ENCODE measurements at regions not wholly inside any gene's neighbourhood (a gene's known extent, or its start where the extent isn't known, plus 50 kb on each side); places are given as distances from the start of the nearest gene placed in this dataset.

GRCh38 chr2:128638341-128639119 is 319.9 kb upstream of the HS6ST1 start:
- no peak overlapping the region for H3K4me3 ChIP-seq (replicated peaks in 1 of 3; ENCODE audit: insufficient read depth in 1 of 3, low read depth in 1 of 3, low read length in 3 of 3)
- H3K9ac ChIP-seq (replicated peaks; ENCODE audit: extremely low read depth, insufficient read depth, low read length): no peak overlapping the region
- no peaks in the 10 kb centered on the region for H3K36me3 ChIP-seq (ENCODE audit: control insufficient read depth in 2 of 2, extremely low read depth in 1 of 2, insufficient read depth in 2 of 2, low read length in 2 of 2)
- dilution Hi-C loops (cut with MboI; ENCODE audit: extremely low pct_ligation_motif_present, low sequenced_read_pairs) (no loop called here), intact Hi-C loops (cut with micrococcal nuclease) (no loop called here)
- no peak overlapping the region for H3K27ac ChIP-seq (ENCODE audit: insufficient read depth, low read depth, low read length)
- TF ChIP-seq JUN (IDR thresholded peaks at IDR 0.05; ENCODE audit: borderline replicate concordance, insufficient read depth, insufficient read length, low read depth) (no peak), POLR2AphosphoS5 (IDR thresholded peaks at IDR 0.05; ENCODE audit: insufficient read depth, low read depth, low read length) (no peak), GATA2 (IDR thresholded peaks at IDR 0.05; ENCODE audit: insufficient read depth, insufficient read length, low read depth, low read length) (no peak), POLR2A (IDR thresholded peaks at IDR 0.05; ENCODE audit: low read depth, low read length) (no peak), FOS (IDR thresholded peaks at IDR 0.05; ENCODE audit: borderline replicate concordance, insufficient read depth, low read length) (no peak), EZH2 (IDR thresholded peaks at IDR 0.05; ENCODE audit: borderline replicate concordance, low read depth, low read length, severe bottlenecking) (no peak), MYC (IDR thresholded peaks at IDR 0.05; ENCODE audit: low read depth, low read length) (no peak)
- TF ChIP-seq, protein P1, sequence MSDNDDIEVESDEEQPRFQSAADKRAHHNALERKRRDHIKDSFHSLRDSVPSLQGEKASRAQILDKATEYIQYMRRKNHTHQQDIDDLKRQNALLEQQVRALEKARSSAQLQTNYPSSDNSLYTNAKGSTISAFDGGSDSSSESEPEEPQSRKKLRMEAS (IDR thresholded peaks at IDR 0.05; ENCODE audit: insufficient read depth, insufficient read length): no peak
- TF ChIP-seq, protein P2, sequence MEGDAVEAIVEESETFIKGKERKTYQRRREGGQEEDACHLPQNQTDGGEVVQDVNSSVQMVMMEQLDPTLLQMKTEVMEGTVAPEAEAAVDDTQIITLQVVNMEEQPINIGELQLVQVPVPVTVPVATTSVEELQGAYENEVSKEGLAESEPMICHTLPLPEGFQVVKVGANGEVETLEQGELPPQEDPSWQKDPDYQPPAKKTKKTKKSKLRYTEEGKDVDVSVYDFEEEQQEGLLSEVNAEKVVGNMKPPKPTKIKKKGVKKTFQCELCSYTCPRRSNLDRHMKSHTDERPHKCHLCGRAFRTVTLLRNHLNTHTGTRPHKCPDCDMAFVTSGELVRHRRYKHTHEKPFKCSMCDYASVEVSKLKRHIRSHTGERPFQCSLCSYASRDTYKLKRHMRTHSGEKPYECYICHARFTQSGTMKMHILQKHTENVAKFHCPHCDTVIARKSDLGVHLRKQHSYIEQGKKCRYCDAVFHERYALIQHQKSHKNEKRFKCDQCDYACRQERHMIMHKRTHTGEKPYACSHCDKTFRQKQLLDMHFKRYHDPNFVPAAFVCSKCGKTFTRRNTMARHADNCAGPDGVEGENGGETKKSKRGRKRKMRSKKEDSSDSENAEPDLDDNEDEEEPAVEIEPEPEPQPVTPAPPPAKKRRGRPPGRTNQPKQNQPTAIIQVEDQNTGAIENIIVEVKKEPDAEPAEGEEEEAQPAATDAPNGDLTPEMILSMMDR (IDR thresholded peaks at IDR 0.05; ENCODE audit: extremely low read depth in 1 of 2, insufficient read depth in 1 of 2, low read depth in 1 of 2, low read length in 2 of 2): no peak
- H3K4me2 ChIP-seq (ENCODE audit: insufficient read depth, low read length): no peak overlapping the region
- ChIA-PET CTCF (no interaction called here), POLR2A (no interaction called here)
- H3K4me1 ChIP-seq (ENCODE audit: control insufficient read depth, extremely low read depth, insufficient read depth, low read length): no peaks in the 10 kb centered on the region
- H2AFZ ChIP-seq (ENCODE audit: low read depth, low read length): no peak overlapping the region
- H3K9me1 ChIP-seq (replicated peaks; ENCODE audit: control insufficient read depth, extremely low read depth, insufficient read depth, low read length): no peaks in the 10 kb centered on the region
- no peaks in the 10 kb centered on the region for H3K79me2 ChIP-seq (ENCODE audit: control insufficient read depth, insufficient read depth, low read length)
- H4K20me1 ChIP-seq (replicated peaks; ENCODE audit: control insufficient read depth, extremely low read depth, insufficient read depth, low read length): no peaks in the 10 kb centered on the region
- no TSS peak for BruUV-seq (replicated peaks)
- FAIRE-seq (no peak), DNase-seq (ENCODE audit: low read depth, low spot score) (no peak)
- no peaks in the 10 kb centered on the region for H3K27me3 ChIP-seq (ENCODE audit: control insufficient read depth in 2 of 2, insufficient read depth in 2 of 2, low read length in 2 of 2)
- H3K9me3 ChIP-seq (replicated peaks; ENCODE audit: control insufficient read depth, insufficient read depth, low read length): no peaks in the 10 kb centered on the region
